Activated naive CD8-positive, alpha-beta T cell (primary cell): ENCODE measurements at regions not wholly inside any gene's neighbourhood (a gene's known extent, or its start where the extent isn't known, plus 50 kb on each side); places are given as distances from the start of the nearest gene placed in this dataset.
"Not testable (repeated sequence)": the region's sequence is repeated elsewhere in the genome, so short reads cannot be mapped to it uniquely, and the experiment has no call there.

Experiments
- H3K27ac Mint-ChIP-seq: one replicate; pipeline ENCODE4 v1.8.0; 2021; ENCODE audit warnings: mixed read lengths
- H3K27me3 Mint-ChIP-seq: one replicate; pipeline ENCODE4 v1.8.0; 2021; ENCODE audit warnings: mixed read lengths
- H3K36me3 Mint-ChIP-seq: one replicate; pipeline ENCODE4 v1.8.0; 2021; ENCODE audit warnings: mixed read lengths
- H3K4me1 Mint-ChIP-seq: one replicate; pipeline ENCODE4 v1.8.0; 2021; ENCODE audit warnings: low read depth, mixed read lengths
- H3K4me3 Mint-ChIP-seq: one replicate; pipeline ENCODE4 v1.8.0; 2021; ENCODE audit warnings: mild to moderate bottlenecking, mixed read lengths
- H3K9me3 Mint-ChIP-seq: one replicate; pipeline ENCODE4 v1.8.0; 2021; ENCODE audit warnings: low read depth, mixed read lengths

DNA sequence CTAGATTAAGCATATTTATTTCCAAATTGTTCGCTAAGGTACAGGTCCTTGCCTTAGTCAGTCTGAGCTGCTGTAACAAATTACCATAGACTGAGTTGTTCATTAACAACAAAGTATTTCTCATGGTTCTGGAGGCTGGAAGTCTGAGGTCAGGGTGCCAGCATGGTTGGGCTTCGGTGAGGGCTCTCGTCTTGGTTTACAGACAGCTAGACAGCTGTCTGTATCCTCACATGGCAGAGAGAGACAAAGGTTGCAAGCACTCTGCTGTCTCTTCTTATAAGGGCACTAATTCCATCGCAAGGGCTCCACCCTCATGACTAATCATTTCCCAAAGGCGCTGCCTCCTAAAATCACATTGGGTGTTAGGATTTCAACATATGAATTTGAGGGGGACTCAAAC lies 115.3 kb upstream of the GMDS start:
- H3K27me3 Mint-ChIP-seq = no peaks in the 10 kb centered on the region
- H3K4me1 Mint-ChIP-seq = no peaks in the 10 kb centered on the region
- peaks cover 20% of the 10 kb centered on the region for H3K36me3 Mint-ChIP-seq
- no peak overlapping the region for H3K27ac Mint-ChIP-seq
- H3K4me3 Mint-ChIP-seq = no peak overlapping the region
- H3K9me3 Mint-ChIP-seq = no peaks in the 10 kb centered on the region

- Mint-ChIP-seq H3K4me3 (no peak overlapping the region), H3K4me1 (no peaks in the 10 kb centered on the region), H3K27ac (no peak overlapping the region), H3K36me3 (peaks cover 20% of the 10 kb centered on the region), H3K27me3 (no peaks in the 10 kb centered on the region), H3K9me3 (no peaks in the 10 kb centered on the region)
Measured at GRCh38 chr6:2360126-2360525, 114.7 kb upstream of the GMDS start.

DNA sequence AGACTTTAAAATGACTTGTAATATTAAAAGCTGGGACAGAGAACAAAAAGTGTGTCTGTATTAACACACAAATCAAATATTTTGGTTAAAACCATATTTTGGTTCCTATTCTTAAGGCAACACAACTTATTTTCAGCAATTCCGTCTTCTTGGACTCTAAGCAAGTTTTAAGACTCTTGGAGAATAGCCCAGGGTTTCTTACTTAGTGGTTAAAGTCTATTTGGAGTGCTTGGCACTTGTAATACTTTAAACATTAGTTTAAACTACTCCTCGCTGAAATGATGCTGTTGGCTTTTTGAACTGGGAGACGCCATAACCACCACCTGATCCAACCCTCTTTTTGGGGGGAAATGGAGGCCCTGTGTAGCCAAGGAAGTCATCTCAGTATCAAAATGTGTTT lies 109.7 kb upstream of the GMDS start:
- peaks cover 4% of the 10 kb centered on the region for H3K36me3 Mint-ChIP-seq
- no peaks in the 10 kb centered on the region for H3K4me1 Mint-ChIP-seq
- no peaks in the 10 kb centered on the region for H3K27me3 Mint-ChIP-seq
- no peak overlapping the region for H3K27ac Mint-ChIP-seq
- H3K9me3 Mint-ChIP-seq = no peaks in the 10 kb centered on the region
- H3K4me3 Mint-ChIP-seq = no peak overlapping the region

DNA sequence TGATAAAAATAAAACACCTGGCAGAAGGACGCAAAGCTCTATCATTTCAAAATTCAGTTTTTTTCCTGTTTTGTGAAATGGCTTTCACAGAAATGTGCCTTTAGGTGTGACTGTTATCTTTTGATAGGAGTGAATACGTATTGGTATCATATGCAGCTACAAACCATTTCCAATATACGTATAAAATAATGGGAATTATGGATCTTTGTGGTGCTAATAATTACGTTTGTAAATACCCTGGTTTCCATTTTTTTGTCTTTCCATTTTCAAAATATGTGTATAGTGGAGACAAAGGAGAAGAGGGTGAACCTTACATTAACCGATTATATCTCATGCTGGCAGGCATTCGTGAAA lies 108.7 kb upstream of the GMDS start:
- Mint-ChIP-seq H3K4me1 (no peaks in the 10 kb centered on the region), H3K27ac (no peak overlapping the region), H3K27me3 (no peaks in the 10 kb centered on the region), H3K36me3 (no peaks in the 10 kb centered on the region), H3K4me3 (no peak overlapping the region), H3K9me3 (no peaks in the 10 kb centered on the region)

GRCh38 chr6:2353412-2354137 lies 108.2 kb upstream of the GMDS start:
- no peak overlapping the region for H3K4me3 Mint-ChIP-seq
- no peaks in the 10 kb centered on the region for H3K27me3 Mint-ChIP-seq
- H3K36me3 Mint-ChIP-seq = no peaks in the 10 kb centered on the region
- H3K9me3 Mint-ChIP-seq = no peaks in the 10 kb centered on the region
- H3K27ac Mint-ChIP-seq = no peak overlapping the region
- H3K4me1 Mint-ChIP-seq = no peaks in the 10 kb centered on the region

DNA sequence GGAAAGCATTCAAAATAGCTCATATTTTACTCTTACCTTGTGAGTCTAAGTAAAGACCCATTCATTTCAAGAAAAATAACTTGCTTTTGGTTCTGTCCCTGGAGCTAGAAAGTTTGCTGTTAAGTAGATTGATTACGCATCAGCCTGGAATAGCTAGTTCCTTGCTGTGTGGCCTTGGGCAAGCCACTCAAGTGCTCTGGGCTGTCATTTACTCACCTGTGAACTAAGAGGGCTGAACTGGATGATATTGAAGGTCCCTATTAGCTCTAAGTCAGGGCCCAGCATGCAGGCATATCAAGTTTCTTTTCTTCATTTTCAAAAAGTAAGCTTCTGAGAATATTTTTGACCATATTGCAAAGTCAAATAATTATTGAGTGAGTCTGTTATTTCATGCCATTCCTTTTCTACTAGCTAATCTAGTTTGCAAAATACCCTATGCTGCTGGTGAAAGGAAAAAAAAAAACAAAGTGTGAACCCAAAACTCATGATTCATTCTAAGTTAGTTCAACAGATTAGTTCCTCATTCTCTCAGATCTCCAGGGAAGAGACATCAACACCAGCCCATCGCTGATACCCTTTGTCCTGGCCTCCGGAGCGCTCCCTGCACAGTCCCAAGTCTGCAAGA lies 106.5 kb upstream of the GMDS start:
- H3K9me3 Mint-ChIP-seq = no peaks in the 10 kb centered on the region
- H3K36me3 Mint-ChIP-seq = peaks cover under 1% of the 10 kb centered on the region
- no peak overlapping the region for H3K27ac Mint-ChIP-seq
- no peak overlapping the region for H3K4me3 Mint-ChIP-seq
- H3K4me1 Mint-ChIP-seq = no peaks in the 10 kb centered on the region
- H3K27me3 Mint-ChIP-seq = no peaks in the 10 kb centered on the region

DNA sequence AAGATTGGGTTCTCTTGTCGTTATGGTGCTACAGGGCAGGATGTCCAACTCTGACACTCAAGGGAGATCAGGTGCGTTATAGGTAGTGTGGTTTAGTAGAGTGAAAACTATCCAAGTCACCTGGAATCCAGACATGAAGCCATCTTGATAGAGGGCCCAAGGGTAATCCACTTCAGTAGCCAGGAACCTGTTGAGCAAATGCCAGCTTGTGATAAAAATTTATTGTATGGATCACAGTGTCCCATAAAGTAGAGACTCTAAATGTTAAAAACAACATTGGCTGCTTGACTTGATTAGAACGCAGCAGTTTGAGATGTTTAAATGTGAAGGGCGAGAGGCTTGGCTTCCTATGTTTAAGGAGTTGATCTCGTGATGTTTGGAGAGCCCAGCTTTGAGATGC lies 105.7 kb upstream of the GMDS start:
- Mint-ChIP-seq H3K4me1 (no peaks in the 10 kb centered on the region), H3K27ac (no peak overlapping the region), H3K36me3 (peaks cover 3% of the 10 kb centered on the region), H3K27me3 (no peaks in the 10 kb centered on the region), H3K4me3 (no peak overlapping the region), H3K9me3 (no peaks in the 10 kb centered on the region)

DNA sequence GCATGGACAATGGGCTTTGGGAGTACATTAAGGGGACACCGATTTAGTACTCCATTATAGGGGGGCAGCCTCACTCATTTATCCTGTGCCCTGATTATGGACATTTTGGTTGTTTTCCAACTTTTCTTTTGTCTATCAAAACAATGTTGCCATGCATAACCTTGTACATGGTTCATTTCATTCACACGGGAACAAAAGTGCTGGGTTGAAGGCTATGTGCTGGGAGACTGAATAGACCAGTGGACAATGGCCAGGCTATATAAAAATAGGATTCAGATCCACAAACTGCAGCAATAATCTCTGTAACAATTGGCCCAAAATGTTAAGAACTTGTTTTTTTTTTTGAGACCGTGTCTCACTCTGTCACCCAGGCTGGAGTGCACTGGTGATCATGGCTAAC lies 100.7 kb upstream of the GMDS start:
- peaks cover 6% of the 10 kb centered on the region for H3K36me3 Mint-ChIP-seq
- no peaks in the 10 kb centered on the region for H3K27me3 Mint-ChIP-seq
- H3K4me3 Mint-ChIP-seq = no peak overlapping the region
- H3K9me3 Mint-ChIP-seq = peaks cover 8% of the 10 kb centered on the region
- H3K4me1 Mint-ChIP-seq = no peaks in the 10 kb centered on the region
- H3K27ac Mint-ChIP-seq = no peak overlapping the region

DNA sequence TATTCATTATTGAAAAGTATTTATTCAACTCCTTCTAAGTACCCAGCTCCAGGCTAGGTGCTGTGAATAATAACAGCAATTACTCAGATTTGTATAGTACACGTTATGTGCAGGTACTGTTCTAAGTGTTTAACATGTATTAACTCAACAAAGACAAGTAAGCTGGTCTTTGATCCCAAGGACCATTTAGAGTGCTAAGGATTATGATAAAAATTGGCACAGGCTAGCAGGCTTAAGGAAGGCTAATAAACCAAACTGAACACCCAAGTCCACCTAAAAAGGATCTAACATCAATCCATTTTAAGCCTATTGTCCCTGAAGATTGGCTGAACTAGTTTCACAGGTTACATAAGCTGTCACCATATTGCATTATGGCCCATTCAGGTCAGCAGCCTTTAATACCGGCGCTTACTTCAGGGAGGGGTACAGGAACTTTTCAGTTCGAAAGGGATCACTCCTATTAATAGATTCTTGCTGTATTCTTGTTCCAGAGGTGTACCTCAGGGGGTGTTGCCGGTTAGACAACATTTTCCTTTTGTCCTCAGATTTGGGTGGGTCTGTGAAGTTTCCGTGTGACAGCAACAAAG lies 99.0 kb upstream of the GMDS start:
- Mint-ChIP-seq H3K36me3 (peaks cover 12% of the 10 kb centered on the region), H3K27me3 (no peaks in the 10 kb centered on the region), H3K4me3 (no peak overlapping the region), H3K4me1 (no peaks in the 10 kb centered on the region), H3K27ac (no peak overlapping the region), H3K9me3 (peaks cover 16% of the 10 kb centered on the region)

DNA sequence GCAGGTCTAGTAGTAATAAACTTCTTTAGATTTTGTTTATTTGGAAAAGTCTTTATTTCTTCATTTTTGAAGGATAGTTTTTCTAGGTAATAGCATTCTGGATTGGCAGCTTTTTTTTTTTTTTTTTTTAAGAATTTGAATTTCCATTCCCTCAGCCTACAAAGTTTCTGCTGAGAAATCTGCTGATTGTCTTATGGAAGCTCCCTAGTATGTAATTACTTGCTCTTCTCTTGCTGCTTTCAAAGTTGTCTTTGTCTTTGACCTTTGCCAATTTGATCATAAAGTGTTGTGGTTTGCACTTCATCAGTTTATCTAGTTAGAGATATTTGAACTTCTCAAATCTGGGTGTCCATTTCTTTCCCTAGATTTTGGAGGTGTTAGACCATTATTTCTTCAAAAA lies 82.2 kb upstream of the GMDS start:
- H3K27me3 Mint-ChIP-seq = no peaks in the 10 kb centered on the region
- H3K36me3 Mint-ChIP-seq = peaks cover 61% of the 10 kb centered on the region
- H3K9me3 Mint-ChIP-seq = peaks cover 37% of the 10 kb centered on the region
- H3K4me3 Mint-ChIP-seq = no peak overlapping the region
- H3K4me1 Mint-ChIP-seq = no peaks in the 10 kb centered on the region
- H3K27ac Mint-ChIP-seq = no peak overlapping the region

- H3K27ac Mint-ChIP-seq = no peak overlapping the region
- no peaks in the 10 kb centered on the region for H3K27me3 Mint-ChIP-seq
- H3K4me1 Mint-ChIP-seq = no peaks in the 10 kb centered on the region
- H3K9me3 Mint-ChIP-seq = peaks cover 63% of the 10 kb centered on the region
- no peak overlapping the region for H3K4me3 Mint-ChIP-seq
- peaks cover 72% of the 10 kb centered on the region for H3K36me3 Mint-ChIP-seq
Measured at GRCh38 chr6:2324166-2324953, 79.0 kb upstream of the GMDS start.

DNA sequence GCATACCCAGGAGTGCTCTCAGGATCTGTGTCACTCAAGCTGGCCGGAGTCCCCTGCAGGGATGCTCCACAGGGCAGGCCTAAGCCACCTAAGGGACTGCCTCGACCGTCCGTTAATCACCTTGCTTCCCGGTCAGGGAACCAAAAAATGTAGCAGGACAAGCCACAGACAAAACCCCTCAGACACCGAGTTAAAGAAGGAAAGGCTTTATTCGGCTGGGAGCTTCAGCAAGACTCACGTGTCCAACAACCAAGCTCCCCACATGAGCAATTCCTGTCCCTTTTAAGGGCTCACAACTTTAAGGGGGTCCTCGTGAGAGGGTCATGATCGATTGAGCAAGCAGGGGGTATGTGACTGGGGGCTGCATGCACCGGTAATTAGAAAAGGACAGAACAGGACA lies 72.1 kb upstream of the GMDS start:
- Mint-ChIP-seq H3K36me3 (peaks cover 56% of the 10 kb centered on the region), H3K9me3 (peaks cover 40% of the 10 kb centered on the region)
- not testable (repeated sequence) for H3K27me3 Mint-ChIP-seq, H3K4me3 Mint-ChIP-seq, H3K27ac Mint-ChIP-seq, H3K4me1 Mint-ChIP-seq

GRCh38 chr6:2314641-2315040 lies 69.2 kb upstream of the GMDS start:
- peaks cover 44% of the 10 kb centered on the region for H3K36me3 Mint-ChIP-seq
- no peak overlapping the region for H3K4me3 Mint-ChIP-seq
- no peak overlapping the region for H3K27ac Mint-ChIP-seq
- no peaks in the 10 kb centered on the region for H3K4me1 Mint-ChIP-seq
- H3K9me3 Mint-ChIP-seq = peaks cover 19% of the 10 kb centered on the region
- no peaks in the 10 kb centered on the region for H3K27me3 Mint-ChIP-seq

GRCh38 chr6:2310042-2310441 lies 64.6 kb upstream of the GMDS start:
- H3K9me3 Mint-ChIP-seq = peaks cover 23% of the 10 kb centered on the region
- H3K36me3 Mint-ChIP-seq = peaks cover 36% of the 10 kb centered on the region
- H3K4me3 Mint-ChIP-seq = no peak overlapping the region
- H3K27ac Mint-ChIP-seq = no peak overlapping the region
- no peaks in the 10 kb centered on the region for H3K4me1 Mint-ChIP-seq
- no peaks in the 10 kb centered on the region for H3K27me3 Mint-ChIP-seq

DNA sequence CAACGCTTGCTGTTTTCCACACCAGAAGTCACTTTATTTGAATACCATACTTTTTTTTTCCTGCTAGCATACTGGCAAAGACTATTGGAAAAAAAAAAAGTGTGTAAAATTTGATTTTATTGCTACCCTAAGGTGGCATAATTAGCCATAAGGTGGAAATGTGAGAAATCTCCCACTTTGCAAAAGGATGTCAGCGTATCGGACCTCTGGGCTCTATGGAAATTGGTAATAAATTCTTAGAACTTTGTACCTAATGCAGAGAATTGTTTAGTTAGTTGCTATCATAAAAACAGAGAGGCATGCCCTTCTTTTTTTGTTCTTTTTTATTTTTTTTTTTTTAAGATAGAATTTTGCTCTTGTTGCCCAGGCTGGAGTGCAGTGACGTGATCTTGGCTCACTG lies 63.7 kb upstream of the GMDS start:
- Mint-ChIP-seq H3K9me3 (peaks cover 17% of the 10 kb centered on the region), H3K36me3 (peaks cover 29% of the 10 kb centered on the region), H3K4me1 (no peaks in the 10 kb centered on the region), H3K4me3 (no peak overlapping the region), H3K27me3 (no peaks in the 10 kb centered on the region), H3K27ac (no peak overlapping the region)
